Activated T-helper 2 cell treated with anti-CD3 and anti-CD28 coated beads, Interferon-gamma antibody, Interleukin-2, Interleukin-4, amounts not matched to agents 10 μg/mL and 5 μg/mL and 100 μg/mL, durations not matched to agents 14 hours and 24 hours and 36 hours (primary cell): ENCODE measurements at regions not wholly inside any gene's neighbourhood (a gene's known extent, or its start where the extent isn't known, plus 50 kb on each side); places are given as distances from the start of the nearest gene placed in this dataset.

ENCODE experiments used
- DNase-seq: peaks from one replicate; pipeline ENCODE4 v3.0.0; 2021; ENCODE audit warnings: low spot score
- H3K27ac Mint-ChIP-seq: one replicate; pipeline ENCODE4 v1.8.0; 2021; ENCODE audit warnings: mixed read lengths
- H3K27me3 Mint-ChIP-seq: one replicate; pipeline ENCODE4 v1.8.0; 2021; ENCODE audit warnings: low read depth, mixed read lengths
- H3K36me3 Mint-ChIP-seq: one replicate; pipeline ENCODE4 v1.8.0; 2021; ENCODE audit warnings: low read depth, mixed read lengths
- H3K4me1 Mint-ChIP-seq: one replicate; pipeline ENCODE4 v1.8.0; 2021; ENCODE audit warnings: low read depth, mixed read lengths
- H3K4me3 Mint-ChIP-seq: one replicate; pipeline ENCODE4 v1.8.0; 2021; ENCODE audit warnings: low read depth, mild to moderate bottlenecking, moderate library complexity, mixed read lengths
- H3K9me3 Mint-ChIP-seq: one replicate; pipeline ENCODE4 v1.8.0; 2021; ENCODE audit warnings: mixed read lengths
- intact Hi-C: fragments of 100-400 bp; cut with micrococcal nuclease; formaldehyde crosslinking; loops from one replicate; pipeline ENCODE4 v1.15.1; 2023

DNA sequence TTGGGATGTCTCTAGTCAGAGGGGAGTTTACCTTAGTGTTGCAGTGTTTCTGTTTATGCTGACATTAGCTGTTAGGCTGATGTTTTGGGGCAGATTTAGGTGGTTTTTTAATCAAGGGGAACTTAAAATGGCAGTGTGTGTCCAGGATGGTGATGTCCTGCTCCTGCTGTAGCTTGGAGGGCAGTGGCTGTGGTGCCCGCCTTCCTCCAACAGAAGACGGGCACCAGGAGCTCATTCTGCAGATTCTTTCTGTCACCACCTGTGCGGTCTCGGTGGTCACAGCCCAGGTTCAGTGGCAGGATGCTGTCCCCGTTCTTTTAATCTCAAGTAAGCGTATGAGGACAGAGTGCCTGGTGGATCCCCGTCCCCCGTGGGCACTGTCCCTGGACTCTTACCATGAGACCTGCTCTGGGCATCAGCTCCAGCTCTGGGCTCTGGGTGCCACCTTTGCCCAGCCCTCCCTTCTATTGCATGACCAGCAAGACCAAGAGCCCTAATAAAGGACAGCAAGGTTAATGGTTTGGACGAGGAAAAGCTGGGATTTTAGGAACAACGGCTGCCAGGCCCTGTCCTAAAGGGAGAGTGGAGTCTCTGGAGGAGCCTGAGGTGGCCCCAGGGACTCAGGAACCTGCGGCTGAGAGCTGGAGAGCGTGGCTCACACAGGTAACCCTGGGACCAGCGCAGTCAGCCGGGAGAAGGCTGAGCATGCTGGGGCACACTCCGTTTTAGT, 217.3 kb downstream of the ERMARD start:
- Mint-ChIP-seq H3K9me3 (no peaks in the 10 kb centered on the region), H3K4me1 (no peaks in the 10 kb centered on the region), H3K27ac (no peak overlapping the region), H3K4me3 (no peak overlapping the region), H3K36me3 (no peaks in the 10 kb centered on the region), H3K27me3 (no peaks in the 10 kb centered on the region)
- intact Hi-C loops = no loop called here
- no peak for DNase-seq

- Mint-ChIP-seq H3K4me1 (no peaks in the 10 kb centered on the region), H3K27ac (no peak overlapping the region), H3K36me3 (no peaks in the 10 kb centered on the region), H3K9me3 (no peaks in the 10 kb centered on the region), H3K4me3 (no peak overlapping the region), H3K27me3 (peaks cover 6% of the 10 kb centered on the region)
- intact Hi-C loops = no loop called here
- DNase-seq = peak; percentile 3
These were observed 216.3 kb downstream of the ERMARD start for GRCh38 chr6:169967687-169968086.

- no peaks in the 10 kb centered on the region for H3K36me3 Mint-ChIP-seq
- peak; percentile 6 for DNase-seq
- no peaks in the 10 kb centered on the region for H3K9me3 Mint-ChIP-seq
- intact Hi-C loops = no loop called here
- H3K4me1 Mint-ChIP-seq = peaks cover under 1% of the 10 kb centered on the region
- peaks cover 10% of the 10 kb centered on the region for H3K27me3 Mint-ChIP-seq
- H3K4me3 Mint-ChIP-seq = no peak overlapping the region
- no peak overlapping the region for H3K27ac Mint-ChIP-seq
These were observed 215.1 kb downstream of the ERMARD start for GRCh38 chr6:169966312-169967181.

- Mint-ChIP-seq H3K27ac (no peak overlapping the region), H3K27me3 (peaks cover 13% of the 10 kb centered on the region), H3K9me3 (no peaks in the 10 kb centered on the region), H3K4me1 (peaks cover 2% of the 10 kb centered on the region), H3K4me3 (no peak overlapping the region), H3K36me3 (no peaks in the 10 kb centered on the region)
- intact Hi-C loops = no loop called here
- DNase-seq = no peak
These were observed 214.4 kb downstream of the ERMARD start for GRCh38 chr6:169965657-169966311.

DNA sequence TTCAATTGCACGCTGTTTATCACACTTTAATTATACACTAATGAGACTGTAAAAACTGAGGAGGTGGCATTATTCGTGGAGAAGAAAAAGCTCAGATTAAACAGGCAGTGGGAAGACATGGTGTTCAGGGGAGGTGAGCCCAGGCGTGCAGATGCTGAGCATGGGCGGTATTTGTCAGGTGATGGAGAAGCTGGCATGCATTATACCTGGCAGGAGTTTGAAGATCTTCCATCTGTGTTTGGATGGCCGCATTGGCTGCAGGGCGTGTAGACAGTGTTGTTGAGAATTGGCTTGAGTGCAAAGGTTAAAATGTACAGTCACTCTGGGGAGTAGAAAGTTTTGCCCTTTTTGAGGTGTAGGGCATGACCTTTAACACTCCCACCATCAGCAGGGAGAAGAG, 213.8 kb downstream of the ERMARD start:
- H3K4me1 Mint-ChIP-seq = peaks cover 2% of the 10 kb centered on the region
- intact Hi-C loops = no loop called here
- no peak overlapping the region for H3K27ac Mint-ChIP-seq
- H3K36me3 Mint-ChIP-seq = no peaks in the 10 kb centered on the region
- H3K9me3 Mint-ChIP-seq = no peaks in the 10 kb centered on the region
- DNase-seq = no peak
- no peak overlapping the region for H3K4me3 Mint-ChIP-seq
- peaks cover 13% of the 10 kb centered on the region for H3K27me3 Mint-ChIP-seq

DNA sequence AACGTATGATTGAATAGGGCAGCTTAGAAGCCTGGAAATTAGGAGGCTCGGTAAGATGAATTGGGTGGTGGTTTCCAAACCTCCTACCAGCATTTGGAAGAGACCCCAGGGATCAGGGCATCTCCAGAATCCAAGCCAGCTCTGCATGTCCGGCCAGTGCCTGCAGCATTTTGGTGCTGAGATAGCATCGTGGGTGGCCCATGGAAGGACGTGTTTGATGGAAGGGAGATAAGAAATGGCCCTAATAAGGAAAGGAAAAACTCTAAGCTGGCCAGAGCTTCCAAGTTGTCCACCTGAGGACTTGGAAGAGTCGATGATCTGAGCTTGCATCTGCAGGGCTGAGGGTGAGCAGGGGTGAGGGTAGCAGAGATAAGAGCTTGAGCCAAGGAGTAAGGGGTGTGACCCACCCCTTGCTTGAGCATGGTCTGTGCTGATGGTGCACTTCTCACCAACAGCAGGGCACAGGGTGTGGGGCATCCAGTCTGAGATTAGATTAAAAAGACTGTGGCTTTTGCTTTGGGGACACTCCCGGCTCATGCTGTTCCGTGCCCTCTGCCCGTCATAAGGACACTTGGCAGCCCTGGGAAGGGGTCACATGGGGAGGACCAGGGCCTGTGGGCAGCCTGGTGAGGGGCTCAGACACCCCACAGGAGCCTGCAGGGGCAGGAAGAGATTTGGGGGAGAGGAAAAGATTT, 213.2 kb downstream of the ERMARD start:
- H3K36me3 Mint-ChIP-seq = no peaks in the 10 kb centered on the region

DNA sequence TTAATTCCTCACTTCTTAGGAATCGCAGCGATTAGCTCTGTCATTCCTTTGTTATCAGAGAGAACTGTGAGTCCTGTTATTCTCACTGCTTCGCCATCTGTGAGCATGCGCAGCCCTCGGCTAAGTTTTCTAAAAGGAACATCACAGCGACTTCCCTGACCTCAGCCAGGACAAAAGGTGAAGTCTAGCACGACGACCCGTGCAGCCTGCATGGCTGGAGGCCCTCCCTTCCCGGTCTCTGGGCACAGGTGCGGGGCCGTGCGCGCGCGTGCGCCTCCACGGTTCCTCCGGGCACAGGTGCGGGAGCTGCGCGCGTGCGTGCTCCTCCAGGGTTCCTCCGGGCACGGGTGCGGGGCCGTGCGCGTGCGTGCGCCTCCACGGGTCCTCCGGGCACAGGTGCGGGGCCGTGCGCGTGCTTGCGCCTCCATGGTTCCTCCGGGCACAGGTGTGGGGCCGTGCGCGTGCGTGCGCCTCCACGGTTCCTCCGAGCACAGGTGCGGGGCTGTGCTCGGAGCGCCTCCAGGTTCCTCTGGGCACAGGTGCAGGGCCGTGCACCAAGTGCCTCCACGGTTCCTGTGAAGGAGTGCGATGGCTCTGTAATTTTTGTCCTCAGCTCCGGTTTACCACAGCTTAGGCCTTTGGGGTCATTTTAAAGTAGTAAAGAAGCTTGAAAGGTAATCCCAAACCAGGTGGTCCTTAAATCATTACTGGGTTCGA, 212.3 kb downstream of the ERMARD start:
- intact Hi-C loops = no loop called here
- DNase-seq = no peak

More for the DNA sequence above, 213.2 kb downstream of the ERMARD start:
- H3K4me3 Mint-ChIP-seq = no peak overlapping the region
- intact Hi-C loops = no loop called here
- H3K27me3 Mint-ChIP-seq = peaks cover 13% of the 10 kb centered on the region
- H3K27ac Mint-ChIP-seq = no peak overlapping the region
- H3K9me3 Mint-ChIP-seq = no peaks in the 10 kb centered on the region
- DNase-seq = no peak
- H3K4me1 Mint-ChIP-seq = peaks cover 2% of the 10 kb centered on the region

DNA sequence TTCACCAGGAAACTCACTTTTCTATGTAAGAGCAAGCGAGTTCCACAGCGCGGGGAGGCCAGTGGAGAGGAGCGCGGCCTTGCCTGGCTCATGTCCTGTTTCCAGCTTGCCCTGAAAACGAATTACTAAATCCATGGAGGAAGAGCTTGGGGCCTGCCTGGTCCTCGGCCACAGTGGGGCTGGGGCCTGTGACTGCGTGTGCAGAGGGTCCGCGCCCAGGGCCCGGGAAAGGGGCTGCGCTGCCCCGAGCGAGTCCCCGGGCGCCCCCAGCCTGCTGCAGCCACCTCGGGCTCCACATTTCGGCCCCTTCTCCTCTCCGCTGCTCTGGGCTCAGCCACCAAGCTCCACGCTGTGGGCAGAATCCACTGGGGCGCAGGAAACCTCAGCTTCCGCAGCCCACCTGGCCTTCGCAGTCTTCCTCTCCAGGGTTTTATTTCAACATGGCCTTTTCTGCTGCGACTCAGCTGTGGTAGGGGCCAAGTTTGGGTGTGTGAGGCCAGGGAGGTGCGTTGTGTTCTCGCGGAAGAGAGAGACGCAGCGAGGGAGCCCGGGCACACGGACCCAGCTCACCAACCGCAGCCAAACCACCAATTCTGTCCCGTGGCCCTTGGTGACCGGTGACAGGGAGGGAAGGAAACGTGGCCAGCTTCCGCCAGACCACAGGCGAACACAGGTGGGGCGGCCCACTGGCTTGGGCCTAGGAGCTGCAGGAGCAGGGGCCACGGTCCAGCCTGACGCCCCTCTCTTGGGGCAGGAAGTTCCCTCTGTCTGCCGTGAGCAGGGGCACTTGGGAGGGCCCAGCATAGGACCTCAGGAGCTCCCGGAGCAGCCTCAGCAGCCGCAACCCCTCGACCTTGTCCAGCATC, 211.4 kb downstream of the ERMARD start:
- Mint-ChIP-seq H3K36me3 (no peaks in the 10 kb centered on the region), H3K27ac (no peak overlapping the region), H3K27me3 (peaks cover 20% of the 10 kb centered on the region), H3K9me3 (no peaks in the 10 kb centered on the region), H3K4me1 (peaks cover 2% of the 10 kb centered on the region), H3K4me3 (no peak overlapping the region)
- intact Hi-C loops = no loop called here
- DNase-seq = peak; percentile 4

More for the DNA sequence above, 212.3 kb downstream of the ERMARD start:
- H3K4me3 Mint-ChIP-seq = no peak overlapping the region
- H3K36me3 Mint-ChIP-seq = no peaks in the 10 kb centered on the region
- peaks cover 15% of the 10 kb centered on the region for H3K27me3 Mint-ChIP-seq
- H3K4me1 Mint-ChIP-seq = peaks cover 2% of the 10 kb centered on the region
- no peak overlapping the region for H3K27ac Mint-ChIP-seq
- no peaks in the 10 kb centered on the region for H3K9me3 Mint-ChIP-seq

DNA sequence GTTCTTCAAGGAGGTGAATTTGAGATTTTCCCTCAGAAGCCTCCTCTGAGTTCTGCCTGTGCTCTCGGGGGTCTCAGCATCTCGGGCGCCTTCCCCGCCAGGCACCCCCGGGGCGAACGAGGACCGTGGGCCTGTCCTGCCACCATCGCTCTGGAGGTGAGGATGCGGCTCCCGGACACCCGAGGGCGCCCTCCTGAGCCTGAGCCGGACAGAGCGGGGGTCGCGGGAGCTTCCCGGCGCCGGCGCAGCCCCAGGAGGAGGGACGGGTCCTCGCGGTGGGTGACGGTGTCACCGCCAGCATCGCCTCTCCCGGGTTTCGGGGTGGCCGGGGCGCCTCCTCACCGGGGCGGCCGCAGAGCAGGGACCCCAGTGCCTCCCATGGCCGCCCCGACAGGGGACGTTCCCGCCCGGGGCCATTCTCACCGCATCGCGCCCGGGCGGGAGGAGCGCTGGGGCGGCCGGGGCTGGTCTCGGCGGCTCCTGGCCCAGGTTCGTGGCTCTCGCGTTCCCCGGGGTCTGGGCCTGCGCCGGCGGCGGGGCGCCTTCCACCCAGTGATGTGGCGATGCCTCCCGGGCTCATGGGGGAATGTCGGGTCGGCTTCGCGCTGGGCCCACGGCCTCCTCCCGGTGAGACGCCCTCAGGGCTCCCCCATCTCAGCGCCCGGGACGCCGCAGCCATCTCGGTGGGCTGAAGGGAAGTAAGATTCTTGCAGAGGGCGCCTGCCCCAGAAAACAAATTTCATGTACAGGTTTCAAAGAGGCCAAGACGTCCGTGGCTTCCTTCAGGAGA, 210.5 kb downstream of the ERMARD start:
- H3K36me3 Mint-ChIP-seq = no peaks in the 10 kb centered on the region
- peak; percentile 7 for DNase-seq
- intact Hi-C loops = no loop called here
- H3K27ac Mint-ChIP-seq = no peak overlapping the region
- no peak overlapping the region for H3K4me3 Mint-ChIP-seq
- H3K4me1 Mint-ChIP-seq = peaks cover 2% of the 10 kb centered on the region
- no peaks in the 10 kb centered on the region for H3K9me3 Mint-ChIP-seq
- peaks cover 20% of the 10 kb centered on the region for H3K27me3 Mint-ChIP-seq

GRCh38 chr6:169960886-169961611, 209.6 kb downstream of the ERMARD start:
- H3K27me3 Mint-ChIP-seq = peaks cover 20% of the 10 kb centered on the region
- no peaks in the 10 kb centered on the region for H3K36me3 Mint-ChIP-seq
- H3K4me1 Mint-ChIP-seq = peaks cover 2% of the 10 kb centered on the region
- intact Hi-C loops = no loop called here
- DNase-seq = peak; percentile 3
- H3K9me3 Mint-ChIP-seq = no peaks in the 10 kb centered on the region
- H3K4me3 Mint-ChIP-seq = no peak overlapping the region
- H3K27ac Mint-ChIP-seq = no peak overlapping the region
